ENCODE measurements at regions not wholly inside any gene's neighbourhood (a gene's known extent, or its start where the extent isn't known, plus 50 kb on each side); places are given as distances from the start of the nearest gene placed in this dataset.

DNA sequence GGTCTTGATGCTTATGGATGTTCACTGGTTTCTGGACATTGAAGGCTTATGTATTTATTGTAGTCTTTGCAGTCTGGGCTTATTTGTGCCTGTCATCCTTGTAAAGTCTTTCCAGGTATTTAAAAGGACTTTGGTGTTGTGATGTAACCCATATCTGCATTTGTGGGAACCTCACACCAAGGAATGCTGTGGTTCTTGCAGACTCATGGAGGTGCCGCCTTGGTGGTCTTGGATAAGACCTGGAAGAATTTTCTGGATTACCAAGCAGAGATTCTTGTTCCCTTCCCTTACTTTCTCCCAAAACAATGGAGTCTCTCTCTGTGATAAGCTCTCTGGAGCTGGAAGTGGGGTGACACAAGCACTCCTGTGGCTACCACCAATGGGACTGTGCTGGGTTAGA is 363.5 kb upstream of the NECTIN3 start:
- intact Hi-C loops (cut with micrococcal nuclease), result no loop called here
- Mint-ChIP-seq H3K36me3 (no peaks in the 10 kb centered on the region), H3K4me3 (no peak overlapping the region), H3K27ac (no peak overlapping the region), H3K27me3 (peaks cover 0 to 35% (median 9%) of the 10 kb centered on the region in 5 donors), H3K9me3 (peaks cover 0 to 24% (median 3%) of the 10 kb centered on the region in 11 donors), H3K4me1 (no peaks in the 10 kb centered on the region)
- Histone ChIP-seq H3K4me1 (ENCODE audit: control insufficient read depth in 2 of 2, insufficient read depth in 2 of 2, low read length in 2 of 2) (no peaks in the 10 kb centered on the region), H3K27me3 (ENCODE audit: control insufficient read depth in 2 of 2, insufficient read depth in 2 of 2, low read length in 2 of 2) (peaks cover 0 to 5% of the 10 kb centered on the region in 2 donors), H3K36me3 (ENCODE audit: control insufficient read depth in 2 of 3, insufficient read depth in 3 of 3, low read length in 3 of 3) (no peaks in the 10 kb centered on the region), H3K9me3 (ENCODE audit: control insufficient read depth in 2 of 3, low read length in 3 of 3) (no peaks in the 10 kb centered on the region), H3K4me3 (ENCODE audit: low read length) (no peak overlapping the region), H3K27ac (ENCODE audit: low read depth, low read length) (no peak overlapping the region)
- ChIA-PET POLR2A (no interaction called here), CTCF (no interaction called here)
- ATAC-seq (no peak), DNase-seq (no peak)

GRCh38 chr3:110710156-110710555 is 361.5 kb upstream of the NECTIN3 start:
- Histone ChIP-seq H3K27ac (ENCODE audit: low read depth, low read length) (no peak overlapping the region), H3K4me1 (ENCODE audit: control insufficient read depth in 2 of 2, insufficient read depth in 2 of 2, low read length in 2 of 2) (no peaks in the 10 kb centered on the region), H3K27me3 (ENCODE audit: control insufficient read depth in 2 of 2, insufficient read depth in 2 of 2, low read length in 2 of 2) (peaks cover 0 to 5% of the 10 kb centered on the region in 2 donors), H3K36me3 (ENCODE audit: control insufficient read depth in 2 of 3, insufficient read depth in 3 of 3, low read length in 3 of 3) (no peaks in the 10 kb centered on the region), H3K9me3 (ENCODE audit: control insufficient read depth in 2 of 3, low read length in 3 of 3) (no peaks in the 10 kb centered on the region), H3K4me3 (ENCODE audit: low read length) (no peak overlapping the region)
- H3K4me3 Mint-ChIP-seq, result no peak overlapping the region
- no peak overlapping the region for H3K27ac Mint-ChIP-seq
- ATAC-seq, result no peak
- H3K36me3 Mint-ChIP-seq, result no peaks in the 10 kb centered on the region
- H3K27me3 Mint-ChIP-seq, result peaks cover 0 to 35% (median 6%) of the 10 kb centered on the region in 5 donors
- ChIA-PET POLR2A (no interaction called here), CTCF (no interaction called here)
- no peaks in the 10 kb centered on the region for H3K4me1 Mint-ChIP-seq
- no peak for DNase-seq
- peaks cover 0 to 12% (median 0%) of the 10 kb centered on the region in 11 donors for H3K9me3 Mint-ChIP-seq
- intact Hi-C loops (cut with micrococcal nuclease), result no loop called here

- Mint-ChIP-seq H3K9me3 (peaks cover 0 to 11% (median 0%) of the 10 kb centered on the region in 11 donors), H3K27me3 (peaks cover 0 to 35% (median 6%) of the 10 kb centered on the region in 5 donors), H3K4me1 (no peaks in the 10 kb centered on the region), H3K4me3 (no peak overlapping the region), H3K36me3 (no peaks in the 10 kb centered on the region), H3K27ac (no peak overlapping the region)
- H3K4me3 ChIP-seq (ENCODE audit: low read length), result no peak overlapping the region
- ATAC-seq, result no peak
- no peak for DNase-seq
- H3K4me1 ChIP-seq (ENCODE audit: control insufficient read depth in 2 of 2, insufficient read depth in 2 of 2, low read length in 2 of 2), result no peaks in the 10 kb centered on the region
- H3K27me3 ChIP-seq (ENCODE audit: control insufficient read depth in 2 of 2, insufficient read depth in 2 of 2, low read length in 2 of 2), result peaks cover 0 to 5% of the 10 kb centered on the region in 2 donors
- intact Hi-C loops (cut with micrococcal nuclease), result no loop called here
- H3K9me3 ChIP-seq (ENCODE audit: control insufficient read depth in 2 of 3, low read length in 3 of 3), result no peaks in the 10 kb centered on the region
- H3K36me3 ChIP-seq (ENCODE audit: control insufficient read depth in 2 of 3, insufficient read depth in 3 of 3, low read length in 3 of 3), result no peaks in the 10 kb centered on the region
- ChIA-PET POLR2A (no interaction called here), CTCF (no interaction called here)
- H3K27ac ChIP-seq (ENCODE audit: low read depth, low read length), result no peak overlapping the region
Measured at GRCh38 chr3:110710603-110711002, 361.0 kb upstream of the NECTIN3 start.

GRCh38 chr3:110711130-110711832 is 360.3 kb upstream of the NECTIN3 start:
- intact Hi-C loops (cut with micrococcal nuclease), result no loop called here
- no peaks in the 10 kb centered on the region for H3K4me1 ChIP-seq (ENCODE audit: control insufficient read depth in 2 of 2, insufficient read depth in 2 of 2, low read length in 2 of 2)
- H3K27me3 ChIP-seq (ENCODE audit: control insufficient read depth in 2 of 2, insufficient read depth in 2 of 2, low read length in 2 of 2), result peaks cover 0 to 5% of the 10 kb centered on the region in 2 donors
- H3K4me3 ChIP-seq (ENCODE audit: low read length), result no peak overlapping the region
- Mint-ChIP-seq H3K9me3 (peaks cover 0 to 4% (median 0%) of the 10 kb centered on the region in 11 donors), H3K27ac (no peak overlapping the region), H3K4me1 (no peaks in the 10 kb centered on the region), H3K27me3 (peaks cover 0 to 35% (median 7%) of the 10 kb centered on the region in 5 donors), H3K36me3 (no peaks in the 10 kb centered on the region), H3K4me3 (no peak overlapping the region)
- H3K36me3 ChIP-seq (ENCODE audit: control insufficient read depth in 2 of 3, insufficient read depth in 3 of 3, low read length in 3 of 3), result no peaks in the 10 kb centered on the region
- ATAC-seq (no peak), DNase-seq (no peak)
- ChIA-PET CTCF (no interaction called here), POLR2A (no interaction called here)
- H3K27ac ChIP-seq (ENCODE audit: low read depth, low read length), result no peak overlapping the region
- no peaks in the 10 kb centered on the region for H3K9me3 ChIP-seq (ENCODE audit: control insufficient read depth in 2 of 3, low read length in 3 of 3)

GRCh38 chr3:110711851-110712516 is 359.6 kb upstream of the NECTIN3 start:
- H3K4me3 ChIP-seq (ENCODE audit: low read length), result no peak overlapping the region
- no peak for ATAC-seq
- H3K4me1 ChIP-seq (ENCODE audit: control insufficient read depth in 2 of 2, insufficient read depth in 2 of 2, low read length in 2 of 2), result no peaks in the 10 kb centered on the region
- Mint-ChIP-seq H3K9me3 (peaks cover 0 to 3% (median 0%) of the 10 kb centered on the region in 11 donors), H3K27ac (no peak overlapping the region), H3K27me3 (peaks cover 0 to 32% (median 7%) of the 10 kb centered on the region in 5 donors), H3K4me1 (no peaks in the 10 kb centered on the region), H3K36me3 (no peaks in the 10 kb centered on the region), H3K4me3 (no peak overlapping the region)
- no peaks in the 10 kb centered on the region for H3K36me3 ChIP-seq (ENCODE audit: control insufficient read depth in 2 of 3, insufficient read depth in 3 of 3, low read length in 3 of 3)
- DNase-seq, result no peak
- ChIA-PET CTCF (no interaction called here), POLR2A (no interaction called here)
- intact Hi-C loops (cut with micrococcal nuclease), result no loop called here
- H3K27ac ChIP-seq (ENCODE audit: low read depth, low read length), result no peak overlapping the region
- no peaks in the 10 kb centered on the region for H3K27me3 ChIP-seq (ENCODE audit: control insufficient read depth in 2 of 2, insufficient read depth in 2 of 2, low read length in 2 of 2)
- H3K9me3 ChIP-seq (ENCODE audit: control insufficient read depth in 2 of 3, low read length in 3 of 3), result no peaks in the 10 kb centered on the region

GRCh38 chr3:110727056-110727455 is 344.6 kb upstream of the NECTIN3 start:
- Histone ChIP-seq H3K9me3 (ENCODE audit: control insufficient read depth in 2 of 3, low read length in 3 of 3) (no peaks in the 10 kb centered on the region), H3K4me1 (ENCODE audit: control insufficient read depth in 2 of 2, insufficient read depth in 2 of 2, low read length in 2 of 2) (no peaks in the 10 kb centered on the region), H3K4me3 (ENCODE audit: low read length) (no peak overlapping the region), H3K27me3 (ENCODE audit: control insufficient read depth in 2 of 2, insufficient read depth in 2 of 2, low read length in 2 of 2) (no peaks in the 10 kb centered on the region), H3K36me3 (ENCODE audit: control insufficient read depth in 2 of 3, insufficient read depth in 3 of 3, low read length in 3 of 3) (no peaks in the 10 kb centered on the region), H3K27ac (ENCODE audit: low read depth, low read length) (no peak overlapping the region)
- no peak overlapping the region for H3K27ac Mint-ChIP-seq
- H3K27me3 Mint-ChIP-seq, result peaks cover 2 to 22% (median 17%) of the 10 kb centered on the region in 5 donors
- ChIA-PET POLR2A (no interaction called here), CTCF (no interaction called here)
- DNase-seq, result no peak
- H3K36me3 Mint-ChIP-seq, result no peaks in the 10 kb centered on the region
- H3K9me3 Mint-ChIP-seq, result no peaks in the 10 kb centered on the region
- intact Hi-C loops (cut with micrococcal nuclease), result no loop called here
- ATAC-seq, result no peak
- H3K4me1 Mint-ChIP-seq, result no peaks in the 10 kb centered on the region
- no peak overlapping the region for H3K4me3 Mint-ChIP-seq

DNA sequence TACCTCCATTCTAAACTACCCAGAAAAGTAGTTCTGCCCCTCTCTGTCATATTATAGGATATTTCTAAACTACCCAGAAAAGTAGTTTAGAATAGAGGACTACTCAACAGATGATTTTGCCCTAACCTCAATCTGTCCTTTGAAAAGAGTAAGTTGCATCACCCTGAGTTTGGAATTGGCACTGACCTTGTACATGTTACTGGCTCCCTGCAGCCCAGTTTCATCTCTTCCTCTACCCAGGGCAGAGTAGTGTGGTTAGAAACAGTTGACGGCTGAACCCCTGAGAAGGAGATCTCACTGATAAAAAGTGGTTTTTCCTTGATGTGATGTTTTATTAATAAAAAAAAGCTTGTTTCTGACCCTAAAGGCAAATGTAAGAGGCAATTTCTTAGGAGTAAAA is 340.5 kb upstream of the NECTIN3 start:
- Histone ChIP-seq H3K4me1 (ENCODE audit: control insufficient read depth in 2 of 2, insufficient read depth in 2 of 2, low read length in 2 of 2) (no peaks in the 10 kb centered on the region), H3K36me3 (ENCODE audit: control insufficient read depth in 2 of 3, insufficient read depth in 3 of 3, low read length in 3 of 3) (no peaks in the 10 kb centered on the region), H3K4me3 (ENCODE audit: low read length) (no peak overlapping the region), H3K27ac (ENCODE audit: low read depth, low read length) (no peak overlapping the region), H3K9me3 (ENCODE audit: control insufficient read depth in 2 of 3, low read length in 3 of 3) (no peaks in the 10 kb centered on the region), H3K27me3 (ENCODE audit: control insufficient read depth in 2 of 2, insufficient read depth in 2 of 2, low read length in 2 of 2) (no peaks in the 10 kb centered on the region)
- peaks cover 4 to 22% (median 13%) of the 10 kb centered on the region in 5 donors for H3K27me3 Mint-ChIP-seq
- no peaks in the 10 kb centered on the region for H3K9me3 Mint-ChIP-seq
- intact Hi-C loops (cut with micrococcal nuclease), result no loop called here
- H3K27ac Mint-ChIP-seq, result no peak overlapping the region
- H3K4me1 Mint-ChIP-seq, result no peaks in the 10 kb centered on the region
- no peak for DNase-seq
- CTCF ChIA-PET, result no interaction called here
- H3K36me3 Mint-ChIP-seq, result no peaks in the 10 kb centered on the region
- ATAC-seq, result no peak
- POLR2A ChIA-PET, result no interaction called here
- H3K4me3 Mint-ChIP-seq, result no peak overlapping the region

Data from naive thymus-derived CD4-positive, alpha-beta T cell (primary cell).